Epithelial cell of esophagus (primary cell): ENCODE measurements at regions not wholly inside any gene's neighbourhood (a gene's known extent, or its start where the extent isn't known, plus 50 kb on each side); places are given as distances from the start of the nearest gene placed in this dataset.

Experiments
- DNase-seq: peaks from one replicate; pipeline ENCODE4 v3.0.0; 2010; ENCODE audit warnings: low read depth
- H3K4me3 ChIP-seq: 2 replicates; pipeline ENCODE4 v1.5.1; 2011; ENCODE audit warnings: mild to moderate bottlenecking, low read length, control low read depth
- CTCF ChIP-seq: IDR thresholded peaks from 2 replicates; pipeline ENCODE4 v1.5.1; 2011; ENCODE audit warnings: low read depth, mild to moderate bottlenecking, low read length, control low read depth, inconsistent platforms; ENCODE audit not compliant: insufficient read depth; ENCODE audit errors: missing control alignments

- no peak for DNase-seq
- no peak overlapping the region for H3K4me3 ChIP-seq
- TF ChIP-seq CTCF, result no peak
Measured at GRCh38 chr3:153003862-153004261, 158.2 kb upstream of the RAP2B start.

GRCh38 chr3:153008226-153008625, 153.8 kb upstream of the RAP2B start:
- no peak overlapping the region for H3K4me3 ChIP-seq
- no peak for TF ChIP-seq CTCF
- DNase-seq, result no peak

GRCh38 chr3:153023896-153024295, 138.1 kb upstream of the RAP2B start:
- TF ChIP-seq CTCF, result no peak

GRCh38 chr3:153026026-153026425, 136.0 kb upstream of the RAP2B start:
- no peak overlapping the region for H3K4me3 ChIP-seq
- peak; percentile 57 for DNase-seq
- peak; percentile 40 for TF ChIP-seq CTCF

More at GRCh38 chr3:153023896-153024295, 138.1 kb upstream of the RAP2B start:
- no peak overlapping the region for H3K4me3 ChIP-seq
- no peak for DNase-seq

- no peak for DNase-seq
- no peak overlapping the region for H3K4me3 ChIP-seq
- no peak for TF ChIP-seq CTCF
Measured at GRCh38 chr3:153028381-153028780, 133.6 kb upstream of the RAP2B start.

- H3K4me3 ChIP-seq, result no peak overlapping the region
- peak; percentile 73 for DNase-seq
- TF ChIP-seq CTCF, result no peak
Measured at GRCh38 chr3:153029350-153029749, 132.7 kb upstream of the RAP2B start.

GRCh38 chr3:153032891-153033290, 129.1 kb upstream of the RAP2B start:
- TF ChIP-seq CTCF, result no peak
- no peak for DNase-seq
- H3K4me3 ChIP-seq, result no peak overlapping the region
